ENCODE measurements at regions not wholly inside any gene's neighbourhood (a gene's known extent, or its start where the extent isn't known, plus 50 kb on each side); places are given as distances from the start of the nearest gene placed in this dataset.

- no peak for TF ChIP-seq CTCF (IDR thresholded peaks at IDR 0.05)
- H3K27me3 ChIP-seq, result no peaks in the 10 kb centered on the region
- no peak for DNase-seq (ENCODE audit: low spot score)
- no peak overlapping the region for H3K27ac ChIP-seq
- H3K9me3 ChIP-seq, result no peaks in the 10 kb centered on the region
- H3K36me3 ChIP-seq, result no peaks in the 10 kb centered on the region
- H3K4me1 ChIP-seq, result no peaks in the 10 kb centered on the region
- H3K4me3 ChIP-seq, result no peak overlapping the region
Observed at GRCh38 chr2:108189316-108189715, 50.5 kb upstream of the SULT1C3 start.

Data from right atrium auricular region (tissue), 2 donors.